ENCODE measurements at regions not wholly inside any gene's neighbourhood (a gene's known extent, or its start where the extent isn't known, plus 50 kb on each side); places are given as distances from the start of the nearest gene placed in this dataset.
"Not testable (repeated sequence)": the region's sequence is repeated elsewhere in the genome, so short reads cannot be mapped to it uniquely, and the experiment has no call there.

- Histone ChIP-seq H3K9ac (ENCODE audit: low read depth, low read length) (no peak overlapping the region), H3K27ac (ENCODE audit: low read length) (no peak overlapping the region)
These were observed 376.4 kb upstream of the GBE1 start for GRCh38 chr3:82137861-82138260.

GRCh38 chr3:82137050-82137449, 375.6 kb upstream of the GBE1 start:
- Histone ChIP-seq H3K9me3 (ENCODE audit: insufficient read depth, low read depth, low read length) (0 out of 2 replicates have a peak, but pooled peaks cover 4% of the 10 kb centered on the region), H3K36me3 (ENCODE audit: insufficient read depth, low read depth, low read length) (no peaks in the 10 kb centered on the region), H3K9ac (ENCODE audit: low read depth, low read length) (no peak overlapping the region), H3K27ac (ENCODE audit: low read length) (no peak overlapping the region), H3K4me1 (ENCODE audit: insufficient read depth, low read length) (no peaks in the 10 kb centered on the region), H3K27me3 (ENCODE audit: insufficient read depth, low read length) (no peaks in the 10 kb centered on the region), H3K4me3 (ENCODE audit: low read length) (no peak overlapping the region)

More at GRCh38 chr3:82137861-82138260, 376.4 kb upstream of the GBE1 start:
- Histone ChIP-seq H3K27me3 (ENCODE audit: insufficient read depth, low read length) (no peaks in the 10 kb centered on the region), H3K36me3 (ENCODE audit: insufficient read depth, low read depth, low read length) (no peaks in the 10 kb centered on the region), H3K4me3 (ENCODE audit: low read length) (no peak overlapping the region), H3K4me1 (ENCODE audit: insufficient read depth, low read length) (no peaks in the 10 kb centered on the region), H3K9me3 (ENCODE audit: insufficient read depth, low read depth, low read length) (0 out of 2 replicates have a peak, but pooled peaks cover 4% of the 10 kb centered on the region)

- H3K36me3 ChIP-seq (ENCODE audit: insufficient read depth, low read depth, low read length) = no peaks in the 10 kb centered on the region
- no peak overlapping the region for H3K27ac ChIP-seq (ENCODE audit: low read length)
- no peak overlapping the region for H3K9ac ChIP-seq (ENCODE audit: low read depth, low read length)
- peaks cover 10% of the 10 kb centered on the region; the same call in 1 of the 2 replicates for H3K4me1 ChIP-seq (ENCODE audit: insufficient read depth, low read length)
- no peaks in the 10 kb centered on the region for H3K9me3 ChIP-seq (ENCODE audit: insufficient read depth, low read depth, low read length)
- no peak overlapping the region for H3K4me3 ChIP-seq (ENCODE audit: low read length)
- H3K27me3 ChIP-seq (ENCODE audit: insufficient read depth, low read length) = no peaks in the 10 kb centered on the region
These were observed 371.7 kb upstream of the GBE1 start for GRCh38 chr3:82133070-82133606.

GRCh38 chr3:82132210-82133069, 371.0 kb upstream of the GBE1 start:
- Histone ChIP-seq H3K27ac (ENCODE audit: low read length) (no peak overlapping the region), H3K27me3 (ENCODE audit: insufficient read depth, low read length) (no peaks in the 10 kb centered on the region), H3K4me1 (ENCODE audit: insufficient read depth, low read length) (peaks cover 10% of the 10 kb centered on the region; the same call in 1 of the 2 replicates), H3K4me3 (ENCODE audit: low read length) (no peak overlapping the region), H3K36me3 (ENCODE audit: insufficient read depth, low read depth, low read length) (no peaks in the 10 kb centered on the region), H3K9ac (ENCODE audit: low read depth, low read length) (no peak overlapping the region), H3K9me3 (ENCODE audit: insufficient read depth, low read depth, low read length) (no peaks in the 10 kb centered on the region)

GRCh38 chr3:82130046-82130445, 368.6 kb upstream of the GBE1 start:
- Histone ChIP-seq H3K36me3 (ENCODE audit: insufficient read depth, low read depth, low read length) (no peaks in the 10 kb centered on the region), H3K4me1 (ENCODE audit: insufficient read depth, low read length) (peaks cover 10% of the 10 kb centered on the region; the same call in 1 of the 2 replicates), H3K27me3 (ENCODE audit: insufficient read depth, low read length) (no peaks in the 10 kb centered on the region), H3K27ac (ENCODE audit: low read length) (no peak overlapping the region), H3K9ac (ENCODE audit: low read depth, low read length) (no peak overlapping the region), H3K4me3 (ENCODE audit: low read length) (no peak overlapping the region), H3K9me3 (ENCODE audit: insufficient read depth, low read depth, low read length) (no peaks in the 10 kb centered on the region)

GRCh38 chr3:82129221-82129801, 367.9 kb upstream of the GBE1 start:
- Histone ChIP-seq H3K9ac (ENCODE audit: low read depth, low read length) (no peak overlapping the region), H3K9me3 (ENCODE audit: insufficient read depth, low read depth, low read length) (no peaks in the 10 kb centered on the region)

GRCh38 chr3:82128271-82128670, 366.8 kb upstream of the GBE1 start:
- H3K27ac ChIP-seq (ENCODE audit: low read length) = no peak overlapping the region
- no peak overlapping the region for H3K9ac ChIP-seq (ENCODE audit: low read depth, low read length)
- H3K36me3 ChIP-seq (ENCODE audit: insufficient read depth, low read depth, low read length) = no peaks in the 10 kb centered on the region
- peaks cover 10% of the 10 kb centered on the region; the same call in 1 of the 2 replicates for H3K4me1 ChIP-seq (ENCODE audit: insufficient read depth, low read length)
- no peaks in the 10 kb centered on the region for H3K27me3 ChIP-seq (ENCODE audit: insufficient read depth, low read length)
- H3K4me3 ChIP-seq (ENCODE audit: low read length) = no peak overlapping the region
- no peaks in the 10 kb centered on the region for H3K9me3 ChIP-seq (ENCODE audit: insufficient read depth, low read depth, low read length)

More at GRCh38 chr3:82129221-82129801, 367.9 kb upstream of the GBE1 start:
- Histone ChIP-seq H3K4me1 (ENCODE audit: insufficient read depth, low read length) (peaks cover 10% of the 10 kb centered on the region; the same call in 1 of the 2 replicates), H3K36me3 (ENCODE audit: insufficient read depth, low read depth, low read length) (no peaks in the 10 kb centered on the region), H3K4me3 (ENCODE audit: low read length) (no peak overlapping the region), H3K27me3 (ENCODE audit: insufficient read depth, low read length) (no peaks in the 10 kb centered on the region), H3K27ac (ENCODE audit: low read length) (no peak overlapping the region)

GRCh38 chr3:82122554-82123345, 361.3 kb upstream of the GBE1 start:
- no peaks in the 10 kb centered on the region for H3K36me3 ChIP-seq (ENCODE audit: insufficient read depth, low read depth, low read length)
- H3K4me1 ChIP-seq (ENCODE audit: insufficient read depth, low read length) = peaks cover 3% of the 10 kb centered on the region; the same call in 1 of the 2 replicates
- no peaks in the 10 kb centered on the region; the same call in 1 of the 2 replicates for H3K9me3 ChIP-seq (ENCODE audit: insufficient read depth, low read depth, low read length)
- H3K9ac ChIP-seq (ENCODE audit: low read depth, low read length) = no peak overlapping the region
- H3K4me3 ChIP-seq (ENCODE audit: low read length) = no peak overlapping the region
- no peaks in the 10 kb centered on the region for H3K27me3 ChIP-seq (ENCODE audit: insufficient read depth, low read length)
- no peak overlapping the region for H3K27ac ChIP-seq (ENCODE audit: low read length)

GRCh38 chr3:82114589-82114988, 353.1 kb upstream of the GBE1 start:
- H3K9ac ChIP-seq (ENCODE audit: low read depth, low read length) = no peak overlapping the region
- H3K27me3 ChIP-seq (ENCODE audit: insufficient read depth, low read length) = no peaks in the 10 kb centered on the region
- peaks cover 3% of the 10 kb centered on the region; the same call in 1 of the 2 replicates for H3K4me1 ChIP-seq (ENCODE audit: insufficient read depth, low read length)
- H3K4me3 ChIP-seq (ENCODE audit: low read length) = no peak overlapping the region
- H3K9me3 ChIP-seq (ENCODE audit: insufficient read depth, low read depth, low read length) = peaks cover 12% of the 10 kb centered on the region
- H3K36me3 ChIP-seq (ENCODE audit: insufficient read depth, low read depth, low read length) = no peaks in the 10 kb centered on the region
- H3K27ac ChIP-seq (ENCODE audit: low read length) = no peak overlapping the region

GRCh38 chr3:82110721-82111120, 349.3 kb upstream of the GBE1 start:
- H3K4me3 ChIP-seq (ENCODE audit: low read length); H3K36me3 ChIP-seq (ENCODE audit: insufficient read depth, low read depth, low read length); H3K9ac ChIP-seq (ENCODE audit: low read depth, low read length); H3K4me1 ChIP-seq (ENCODE audit: insufficient read depth, low read length); H3K27ac ChIP-seq (ENCODE audit: low read length); H3K27me3 ChIP-seq (ENCODE audit: insufficient read depth, low read length): not testable (repeated sequence)
- H3K9me3 ChIP-seq (ENCODE audit: insufficient read depth, low read depth, low read length) = peaks cover 12% of the 10 kb centered on the region; the same call in 1 of the 2 replicates

GRCh38 chr3:82103241-82103640, 341.8 kb upstream of the GBE1 start:
- no peaks in the 10 kb centered on the region; the same call in 1 of the 2 replicates for H3K4me1 ChIP-seq (ENCODE audit: insufficient read depth, low read length)
- no peaks in the 10 kb centered on the region for H3K9me3 ChIP-seq (ENCODE audit: insufficient read depth, low read depth, low read length)
- no peak overlapping the region for H3K9ac ChIP-seq (ENCODE audit: low read depth, low read length)
- H3K36me3 ChIP-seq (ENCODE audit: insufficient read depth, low read depth, low read length) = no peaks in the 10 kb centered on the region
- no peaks in the 10 kb centered on the region for H3K27me3 ChIP-seq (ENCODE audit: insufficient read depth, low read length)
- H3K4me3 ChIP-seq (ENCODE audit: low read length) = no peak overlapping the region
- no peak overlapping the region for H3K27ac ChIP-seq (ENCODE audit: low read length)
